GDM1 (cell line): ENCODE measurements at regions not wholly inside any gene's neighbourhood (a gene's known extent, or its start where the extent isn't known, plus 50 kb on each side); places are given as distances from the start of the nearest gene placed in this dataset.
"Not testable (repeated sequence)": the region's sequence is repeated elsewhere in the genome, so short reads cannot be mapped to it uniquely, and the experiment has no call there.

Experiments
- DNase-seq: peaks from one replicate; lab custom pipeline; 2025; lab: John Stamatoyannopoulos, UW

DNA sequence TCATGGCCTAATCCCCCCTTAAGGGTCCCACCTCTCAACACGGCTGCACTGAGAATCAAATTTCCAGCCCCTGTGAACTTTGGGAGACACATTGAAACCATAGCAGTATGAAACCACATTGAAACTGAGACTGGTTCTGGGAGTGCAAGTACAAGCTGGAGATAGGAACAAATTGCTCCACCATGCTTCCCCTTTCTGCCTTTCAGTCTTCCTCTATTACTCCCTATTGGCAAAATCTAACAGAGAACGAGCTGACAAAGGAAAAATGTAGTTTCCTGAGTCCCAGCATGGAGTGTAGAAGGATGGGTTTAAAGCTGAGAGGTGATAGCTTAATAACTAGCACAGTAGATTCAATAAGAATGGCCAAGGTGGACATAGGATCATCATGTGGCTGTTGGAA is 161.7 kb upstream of the RPL34 start:
- DNase-seq = no peak

DNA sequence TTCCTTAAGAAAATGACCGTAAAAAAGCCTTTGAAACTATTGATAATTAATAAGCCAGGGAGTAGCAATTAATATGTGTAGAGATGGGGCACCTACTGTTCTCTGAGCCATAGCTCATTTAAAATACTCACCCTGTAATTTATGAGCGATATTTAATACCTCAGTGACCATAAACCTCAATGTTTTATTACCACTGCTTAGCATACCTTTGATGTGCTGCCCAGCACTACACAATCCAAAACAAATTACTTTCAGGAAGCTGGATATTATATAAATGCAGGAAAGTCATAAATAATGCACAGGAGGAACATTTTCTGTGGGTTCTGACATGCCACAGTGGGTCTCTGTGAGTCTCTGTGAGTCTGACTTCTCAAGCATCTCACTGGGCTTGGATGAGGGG is 166.1 kb upstream of the RPL34 start:
- no peak for DNase-seq

DNA sequence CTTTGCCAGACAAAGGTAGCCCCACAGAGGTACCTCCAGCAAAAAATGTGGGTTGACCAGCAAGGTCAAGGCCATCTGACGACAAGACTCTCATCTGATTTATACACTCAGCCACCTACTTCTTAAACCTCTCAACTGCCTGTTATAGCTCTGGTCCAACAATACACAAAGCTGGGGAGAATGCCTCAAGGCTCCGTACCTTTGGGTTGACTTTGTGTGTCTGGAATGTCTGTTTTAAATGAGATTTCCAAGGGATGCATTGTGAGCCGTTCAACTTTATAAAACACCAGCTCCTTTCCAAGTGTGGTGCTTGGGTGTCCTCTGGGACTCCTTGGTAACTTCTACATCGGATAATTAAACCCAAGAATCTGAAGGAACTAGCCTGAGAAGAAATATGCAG is 167.0 kb upstream of the RPL34 start:
- no peak for DNase-seq

DNA sequence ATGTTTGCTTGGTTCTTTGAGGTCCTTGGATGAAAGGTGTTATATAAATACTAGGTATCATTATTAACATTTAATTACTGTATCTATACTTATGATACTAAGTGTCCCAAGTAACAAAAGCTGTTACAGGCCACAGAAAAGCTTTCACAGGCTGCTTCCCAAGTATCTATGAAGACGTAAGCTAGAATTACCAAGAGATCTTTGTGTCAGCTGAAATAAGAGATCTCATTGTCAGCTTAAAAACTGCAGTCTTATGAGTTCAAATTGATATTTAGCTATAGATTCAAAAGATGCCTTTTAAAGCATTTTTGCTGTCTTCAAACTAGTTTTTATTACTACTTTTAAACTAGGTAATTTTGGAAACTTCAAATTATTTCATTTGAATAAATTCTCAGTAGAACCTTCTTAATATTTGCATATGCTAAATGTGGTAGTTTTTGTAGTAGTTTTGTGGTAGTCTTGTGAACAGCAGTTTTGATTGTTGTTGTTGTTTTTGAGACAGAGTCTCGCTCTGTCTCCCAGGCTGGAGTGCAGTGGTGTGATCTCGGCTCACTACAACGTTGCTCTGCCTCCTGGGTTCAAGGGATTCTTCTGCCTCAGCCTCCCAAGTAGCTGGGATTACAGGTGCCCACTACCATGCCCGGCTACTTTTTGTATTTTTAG is 170.0 kb upstream of the RPL34 start:
- DNase-seq = no peak

DNA sequence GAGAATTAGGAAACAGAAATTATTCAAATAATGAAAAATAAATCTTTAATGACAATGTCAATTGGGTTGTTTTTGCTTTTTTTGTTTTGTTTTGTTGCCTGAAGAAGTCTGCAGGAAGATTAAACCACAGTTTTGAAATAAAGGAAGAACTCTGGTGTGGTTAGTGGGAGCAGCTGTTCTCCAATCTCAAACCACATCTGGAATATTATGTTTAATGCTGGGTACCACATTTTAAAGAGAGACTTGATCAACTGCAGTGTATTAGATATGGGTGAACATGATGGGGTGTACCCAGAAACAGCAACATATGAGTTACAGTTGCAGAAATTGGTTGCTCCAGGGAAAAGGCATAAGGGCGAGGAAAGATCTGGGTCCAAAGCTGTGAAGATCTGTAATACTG is 171.2 kb upstream of the RPL34 start:
- DNase-seq = no peak

DNA sequence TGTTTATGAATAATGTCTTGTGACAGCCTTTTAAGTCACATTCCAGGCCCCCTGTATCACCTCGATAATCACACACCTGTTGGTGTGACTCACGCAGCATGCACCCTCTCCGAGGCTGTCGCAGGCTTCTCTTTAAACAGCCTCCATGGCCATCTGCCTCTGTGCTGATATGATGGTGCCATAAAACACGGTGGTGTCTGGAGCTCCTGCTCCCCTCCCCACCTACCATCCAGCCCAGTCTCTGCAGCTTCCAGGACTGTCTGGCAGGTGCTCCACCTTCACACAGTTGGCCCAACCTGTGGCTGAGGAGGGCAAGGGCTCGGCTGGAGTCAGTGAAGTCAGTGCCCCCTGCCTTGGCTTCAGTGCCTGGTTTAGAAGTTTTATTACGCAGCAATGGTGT is 173.8 kb upstream of the RPL34 start:
- no peak for DNase-seq

DNA sequence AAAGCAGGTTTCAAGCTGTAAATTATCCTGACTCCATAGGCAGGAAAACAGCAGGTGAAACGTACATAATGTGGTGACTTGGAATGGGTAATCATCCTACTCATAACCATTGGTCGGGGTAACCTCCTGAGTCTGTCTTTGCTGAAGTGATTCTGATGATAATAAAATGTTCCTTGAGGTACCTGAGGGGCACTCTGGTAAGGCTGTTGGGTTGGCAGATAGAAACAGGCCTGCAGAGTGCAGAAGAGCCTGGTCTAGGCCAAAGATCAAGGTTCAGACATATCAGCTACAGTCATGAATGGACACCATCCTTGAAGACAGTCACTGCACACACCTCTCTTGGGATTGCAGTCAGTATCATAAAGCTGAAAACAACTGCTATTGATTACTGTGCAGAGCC is 174.7 kb upstream of the RPL34 start:
- DNase-seq = no peak

DNA sequence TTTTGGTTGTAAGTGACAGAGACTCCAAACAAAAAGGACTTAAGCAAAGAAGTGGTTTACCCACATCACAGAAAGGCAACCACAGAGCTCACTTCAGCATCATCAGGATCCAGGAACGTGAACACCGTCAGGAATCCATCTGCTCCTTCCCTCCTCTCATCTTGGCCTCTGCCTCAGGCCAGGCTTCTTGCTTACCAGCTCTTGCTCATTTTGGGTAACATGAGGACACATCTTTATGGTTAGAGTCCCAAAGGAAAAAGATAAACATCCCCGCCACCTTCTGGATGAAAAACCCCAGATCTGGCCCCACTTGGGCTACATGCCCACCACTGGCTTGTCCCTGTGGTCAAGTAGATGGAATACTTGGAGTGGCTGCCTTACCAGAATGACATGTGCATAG is 176.8 kb upstream of the RPL34 start:
- no peak for DNase-seq

DNA sequence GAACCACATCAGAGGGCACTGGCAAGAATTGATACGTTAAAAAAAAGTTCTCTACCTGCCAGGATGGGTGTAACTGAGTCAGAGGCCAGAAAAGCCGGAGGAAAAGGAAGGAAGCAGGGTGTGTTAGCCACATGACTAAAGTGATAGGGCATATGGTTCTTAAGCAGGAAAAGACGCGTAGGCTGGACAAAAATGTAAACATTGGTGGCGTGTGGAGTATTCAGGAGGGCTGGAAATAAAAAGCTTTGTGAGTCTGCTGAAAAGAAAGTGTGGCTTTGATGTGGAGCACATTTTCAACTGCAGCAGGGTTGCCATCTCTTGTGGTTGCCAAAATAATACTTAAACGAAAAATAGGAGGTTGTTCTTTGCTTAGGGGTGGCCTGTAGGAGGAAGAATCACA is 186.5 kb upstream of the RPL34 start:
- DNase-seq = no peak

DNA sequence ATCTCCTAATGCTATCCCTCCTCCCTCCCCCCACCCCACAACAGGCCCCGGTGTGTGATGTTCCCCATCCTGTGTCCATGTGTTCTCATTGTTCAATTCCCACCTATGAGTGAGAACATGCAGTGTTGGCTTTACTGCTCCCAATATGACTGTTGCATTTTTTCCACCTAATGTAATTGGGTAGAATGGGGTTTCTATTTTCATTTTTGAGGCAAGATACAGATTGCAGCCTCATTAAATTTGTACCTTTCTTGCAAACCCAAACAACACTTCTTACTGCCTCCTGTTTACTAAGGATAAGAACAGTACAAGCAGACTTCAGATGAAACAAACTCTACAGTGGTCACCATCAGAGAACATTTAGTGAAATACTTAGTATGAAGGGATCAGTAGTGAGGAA is 187.0 kb upstream of the RPL34 start:
- DNase-seq = not testable (repeated sequence)

DNA sequence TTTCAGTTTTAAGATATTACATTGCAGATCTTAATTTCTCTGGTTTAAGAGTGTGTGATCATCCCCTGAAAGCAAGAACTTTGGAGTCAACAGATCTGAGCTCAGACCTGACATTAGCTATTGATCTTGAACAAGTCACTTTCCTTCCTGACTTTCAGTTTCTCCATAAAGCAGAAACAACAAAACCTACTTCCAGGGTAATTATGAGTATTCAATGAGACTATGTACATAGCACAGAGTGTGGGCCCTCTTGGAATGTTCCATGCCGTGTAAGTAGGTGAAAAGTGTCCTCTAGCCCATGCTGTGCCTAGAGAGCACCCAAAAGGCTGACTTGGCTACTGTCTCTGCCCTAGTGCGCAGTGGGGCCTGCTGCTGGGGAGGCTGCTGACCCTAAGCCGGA is 188.0 kb upstream of the RPL34 start:
- DNase-seq = no peak

DNA sequence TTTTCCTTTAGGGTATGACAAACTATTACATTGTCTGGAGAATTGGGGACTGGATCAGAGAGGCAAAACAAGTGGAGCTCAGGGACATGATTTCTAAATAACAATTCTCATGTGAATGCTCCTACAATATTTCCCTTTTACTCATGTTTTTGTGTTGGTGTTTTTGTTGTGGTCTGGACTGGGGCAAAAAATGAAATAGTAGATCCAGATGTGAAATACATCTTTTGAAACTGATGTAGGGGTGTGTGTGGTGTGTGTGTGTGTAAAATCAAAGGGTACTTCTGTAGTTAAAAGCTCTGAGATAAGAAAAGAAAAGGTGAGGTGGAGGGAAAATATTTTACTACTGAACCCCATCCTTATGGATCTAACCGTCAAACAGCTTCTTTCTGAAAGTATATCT is 188.4 kb upstream of the RPL34 start:
- no peak for DNase-seq

DNA sequence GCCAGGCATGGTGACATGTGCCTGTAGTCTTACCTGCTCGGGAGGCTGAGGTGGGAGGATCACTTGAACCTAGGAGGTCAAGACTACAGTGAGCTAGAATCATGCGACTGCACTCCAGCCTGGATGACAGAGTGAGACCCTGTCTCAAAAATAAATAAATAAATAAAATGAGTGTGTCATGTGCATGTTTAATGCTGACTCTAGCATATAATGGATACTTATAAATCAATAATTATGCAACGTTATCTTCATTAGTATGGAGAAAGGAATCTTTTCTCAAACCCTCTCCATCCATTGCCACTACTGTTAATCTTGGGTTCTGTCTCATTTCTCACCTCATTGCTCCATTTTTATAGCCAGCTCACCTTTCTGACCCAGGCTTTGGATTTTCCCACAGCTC is 189.5 kb upstream of the RPL34 start:
- DNase-seq = no peak

DNA sequence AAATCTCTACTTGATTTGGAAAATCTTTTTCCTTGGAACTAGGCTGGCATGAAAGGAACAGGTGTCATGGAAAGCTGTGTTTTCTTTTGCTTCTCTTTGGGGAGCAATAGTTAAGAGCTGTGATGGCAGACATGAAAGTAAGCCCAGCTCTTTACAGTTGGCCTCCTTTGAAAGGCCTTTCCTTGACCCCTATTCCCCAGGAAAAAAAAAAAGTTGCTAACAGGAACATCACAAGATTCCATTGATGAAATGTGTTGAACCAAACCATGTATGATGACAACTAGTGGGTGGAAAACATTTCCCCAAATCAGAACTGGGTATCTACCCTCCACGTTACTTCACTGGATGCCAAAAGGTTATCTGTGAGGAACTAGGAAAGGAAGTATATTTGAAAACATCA is 190.7 kb upstream of the RPL34 start:
- no peak for DNase-seq

DNA sequence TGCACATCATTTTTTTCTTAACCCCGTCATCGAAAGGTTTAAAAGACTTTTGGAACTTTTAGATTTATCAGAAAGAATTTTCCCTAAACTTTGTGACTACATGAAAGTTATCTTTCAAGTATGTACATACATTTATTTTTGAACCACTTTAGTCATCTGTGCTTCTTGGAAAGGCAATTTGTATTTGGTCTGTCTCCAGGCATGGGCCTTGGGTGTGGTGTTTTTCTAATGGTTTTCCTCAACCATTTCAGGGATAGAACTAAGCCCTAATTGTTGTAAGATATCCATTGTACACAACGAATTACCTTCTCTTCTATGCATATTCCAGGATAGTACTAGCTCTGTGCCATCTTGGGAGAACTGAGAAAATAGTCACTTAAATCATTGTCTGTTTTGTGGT is 191.5 kb upstream of the RPL34 start:
- no peak for DNase-seq

DNA sequence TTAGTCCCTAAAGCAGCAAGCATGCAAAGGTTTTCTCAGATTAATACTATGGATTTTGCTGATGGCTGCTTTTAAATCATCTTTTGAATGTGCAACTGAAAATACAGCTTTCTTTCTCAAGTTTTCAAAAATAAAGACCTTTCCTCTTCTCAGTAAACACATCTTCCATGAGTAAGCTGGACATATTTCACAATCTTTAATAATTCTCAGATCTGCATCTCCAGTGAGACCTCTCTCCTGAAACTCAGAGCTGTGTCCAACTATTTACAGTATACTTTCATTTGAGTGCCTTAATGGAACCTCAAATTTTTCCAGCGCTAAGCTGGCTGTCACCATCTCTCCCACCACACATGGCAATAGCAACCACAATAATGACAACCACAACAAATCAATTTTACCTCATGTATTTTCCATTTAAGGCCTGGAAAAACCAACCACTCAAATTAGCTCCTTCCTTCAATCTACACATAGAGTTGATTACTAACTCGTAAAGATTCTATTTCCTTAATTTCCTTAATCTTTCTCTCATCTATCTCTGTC is 192.4 kb upstream of the RPL34 start:
- DNase-seq = no peak

DNA sequence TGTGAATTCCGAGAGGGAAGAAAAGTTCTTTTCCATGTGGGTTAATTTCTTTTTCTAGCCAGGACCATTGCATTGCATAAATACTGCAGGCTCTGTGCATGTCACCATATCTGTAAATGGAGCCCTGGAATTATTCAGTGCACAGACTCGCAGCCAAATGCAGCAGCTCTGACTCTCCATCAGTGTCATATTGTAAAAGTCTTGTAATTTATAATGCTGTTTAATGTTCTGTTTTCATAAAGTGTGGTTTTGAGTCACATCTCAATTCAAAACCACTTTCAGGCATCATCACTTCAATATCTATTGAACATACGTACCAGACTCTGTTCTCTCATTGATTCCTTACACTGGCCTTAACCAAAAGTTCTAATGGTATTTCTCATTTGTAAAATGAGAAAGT is 193.9 kb upstream of the RPL34 start:
- DNase-seq = no peak

DNA sequence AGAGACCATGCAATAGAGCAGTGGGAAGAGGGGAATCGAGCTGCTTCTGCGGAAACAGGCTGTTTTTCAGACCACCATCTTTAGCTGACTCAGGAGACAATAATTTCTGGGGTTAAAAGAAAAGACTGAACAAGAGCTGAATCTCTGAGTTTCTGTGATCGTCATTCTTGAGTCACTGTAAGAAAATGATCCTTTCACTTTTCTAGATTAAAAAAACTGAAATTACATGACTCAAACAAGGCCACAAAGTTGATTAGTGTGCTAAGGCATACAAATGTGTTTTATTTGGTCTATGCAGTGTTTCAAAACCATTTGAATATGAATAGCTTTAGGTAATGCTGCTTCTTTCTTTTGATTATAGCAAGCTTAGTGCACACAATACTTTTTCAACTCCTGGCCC is 194.4 kb upstream of the RPL34 start:
- DNase-seq = no peak

DNA sequence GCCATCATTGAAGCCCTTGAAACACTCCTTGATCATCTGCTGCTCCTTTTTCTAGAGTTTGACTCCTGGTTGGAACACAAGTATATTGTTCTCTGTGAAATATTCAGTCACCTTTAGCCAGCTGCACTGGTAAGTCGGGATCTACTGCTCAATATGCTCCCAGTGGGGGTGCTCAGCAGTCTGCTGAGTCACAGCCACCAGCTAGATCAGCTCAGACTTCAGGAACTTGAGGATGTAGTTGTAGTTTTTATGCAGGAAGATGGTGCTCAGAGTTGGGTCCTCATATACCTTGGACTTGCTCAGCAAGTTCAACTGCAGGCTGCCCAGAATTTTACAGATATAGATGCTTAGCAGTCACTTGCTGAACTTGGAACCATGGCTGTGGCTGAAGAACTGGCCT is 202.5 kb upstream of the RPL34 start:
- no peak for DNase-seq

DNA sequence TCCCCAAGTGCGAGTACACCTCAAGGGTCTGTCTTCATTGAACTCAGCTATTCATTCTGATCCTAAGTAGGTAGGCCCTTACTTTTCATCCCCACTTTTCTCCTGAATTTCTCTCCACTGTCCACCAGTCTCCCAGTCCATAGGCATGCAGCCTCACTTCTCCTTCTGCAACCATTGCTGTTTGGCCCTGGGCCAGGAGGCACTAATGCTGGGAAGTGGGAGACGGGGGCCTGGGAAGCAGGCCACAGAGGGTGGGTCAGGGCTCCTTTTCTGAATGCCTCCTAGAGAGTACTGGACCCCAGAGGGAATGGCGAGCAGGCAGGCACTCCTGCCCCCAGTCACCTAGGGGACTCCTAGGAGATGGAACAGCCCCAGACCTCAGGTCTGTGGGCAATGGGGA is 203.5 kb upstream of the RPL34 start:
- no peak for DNase-seq

DNA sequence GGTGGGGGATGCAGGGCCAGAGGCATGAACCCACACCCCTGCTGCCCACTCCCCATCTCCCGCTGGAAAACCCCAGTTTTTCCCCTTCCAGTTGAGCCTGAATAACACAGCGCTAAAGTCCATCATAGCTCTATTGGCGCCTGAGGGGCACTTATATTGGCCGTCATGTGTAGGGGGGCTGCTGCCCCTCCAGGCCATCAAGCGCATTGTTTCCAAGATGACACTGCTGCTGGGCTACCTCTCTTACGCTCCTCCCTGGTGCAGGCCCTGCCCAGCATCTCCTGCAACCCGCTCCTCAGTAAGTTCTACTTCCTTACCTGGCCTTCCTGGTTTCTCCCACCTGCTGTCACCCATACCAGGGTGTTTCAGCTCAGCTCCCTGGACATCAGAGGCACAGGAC is 205.0 kb upstream of the RPL34 start:
- no peak for DNase-seq

DNA sequence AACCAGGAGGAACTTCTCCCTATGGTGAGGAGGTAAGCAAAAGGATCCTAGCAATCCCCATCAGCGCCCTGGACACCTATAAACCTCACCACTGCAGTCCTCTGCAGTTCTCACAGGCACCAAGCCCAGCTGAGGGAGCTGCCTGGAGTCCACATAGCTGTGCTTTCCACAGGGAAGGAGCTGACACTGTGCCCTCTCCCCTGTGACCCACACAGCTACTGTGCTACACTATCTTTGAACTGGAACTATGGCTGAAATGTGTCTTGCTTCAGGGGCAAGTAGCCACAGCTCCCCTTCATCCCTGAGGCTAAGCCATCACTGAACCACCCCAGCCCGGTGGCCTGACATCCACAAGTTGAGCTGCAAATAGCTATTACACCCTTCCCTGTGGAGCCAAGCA is 208.5 kb upstream of the RPL34 start:
- DNase-seq = no peak

DNA sequence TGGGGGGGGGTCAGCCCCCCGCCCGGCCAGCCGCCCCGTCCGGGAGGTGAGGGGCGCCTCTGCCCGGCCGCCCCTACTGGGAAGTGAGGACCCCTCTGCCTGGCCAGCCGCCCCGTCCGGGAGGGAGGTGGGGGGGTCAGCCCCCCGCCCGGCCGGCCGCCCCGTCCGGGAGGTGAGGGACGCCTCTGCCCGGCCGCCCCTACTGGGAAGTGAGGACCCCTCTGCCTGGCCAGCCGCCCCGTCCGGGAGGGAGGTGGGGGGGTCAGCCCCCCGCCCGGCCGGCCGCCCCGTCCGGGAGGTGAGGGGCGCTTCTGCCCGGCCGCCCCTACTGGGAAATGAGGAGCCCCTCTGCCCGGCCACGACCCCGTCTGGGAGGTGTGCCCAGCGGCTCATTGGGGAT is 210.7 kb upstream of the RPL34 start:
- not testable (repeated sequence) for DNase-seq

DNA sequence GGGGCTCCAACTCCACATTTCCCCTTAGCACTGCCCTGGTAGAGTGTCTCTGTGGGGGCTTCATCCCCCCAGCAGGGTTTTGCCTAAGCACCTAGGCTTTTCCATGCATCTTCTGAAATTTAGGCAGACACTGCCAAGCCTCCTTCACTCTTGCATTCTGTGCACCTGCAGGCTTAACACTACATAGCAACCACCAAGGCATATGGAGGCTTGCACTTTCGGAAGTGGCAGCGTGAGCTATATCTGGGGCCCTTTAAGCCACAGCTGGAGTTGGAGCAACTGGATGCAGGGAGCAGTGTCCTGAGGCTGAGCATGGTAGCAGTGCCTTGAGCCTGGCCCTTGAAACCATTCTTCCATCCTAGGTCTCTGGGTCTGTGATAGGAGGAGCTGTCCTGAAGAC is 214.8 kb upstream of the RPL34 start:
- DNase-seq = no peak

DNA sequence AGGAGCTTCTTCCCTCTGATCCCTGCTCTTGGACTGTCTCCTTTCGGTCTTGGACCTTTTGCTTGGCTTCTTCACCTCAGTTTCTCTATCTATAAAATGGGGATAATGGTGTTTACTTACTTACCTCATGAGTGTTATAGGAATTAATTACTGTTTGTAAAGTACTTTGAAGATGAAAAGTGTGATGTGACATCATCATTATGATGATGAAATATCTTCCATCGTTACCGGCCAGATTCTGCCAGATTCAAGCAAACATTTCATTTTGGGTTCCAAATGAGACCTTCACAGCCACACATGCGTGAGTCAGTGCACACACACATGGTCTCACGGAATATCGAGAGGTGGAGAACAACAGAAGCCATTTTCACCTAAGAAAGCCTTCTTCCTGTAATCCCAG is 220.1 kb upstream of the RPL34 start:
- DNase-seq = no peak
